Muscle of arm (tissue), 1 donor: ENCODE measurements at regions not wholly inside any gene's neighbourhood (a gene's known extent, or its start where the extent isn't known, plus 50 kb on each side); places are given as distances from the start of the nearest gene placed in this dataset.
A peak's percentile ranks its signal among the peaks of the same experiment; 100 is the strongest.
"Not testable (repeated sequence)": the region's sequence is repeated elsewhere in the genome, so short reads cannot be mapped to it uniquely, and the experiment has no call there.

Experiments used
- DNase-seq: peaks from one replicate; pipeline ENCODE4 v3.0.0-alpha.2; 2013

GRCh38 chr1:96545935-96546656 is 175.5 kb upstream of the PTBP2 start:
- no peak for DNase-seq

GRCh38 chr1:96550061-96550460 is 171.5 kb upstream of the PTBP2 start:
- DNase-seq, result no peak

GRCh38 chr1:96552451-96552850 is 169.1 kb upstream of the PTBP2 start:
- DNase-seq, result no peak

GRCh38 chr1:96553811-96554210 is 167.8 kb upstream of the PTBP2 start:
- no peak for DNase-seq

- DNase-seq, result no peak
Measured at GRCh38 chr1:96554364-96554763, 167.2 kb upstream of the PTBP2 start.

GRCh38 chr1:96557336-96557735 is 164.2 kb upstream of the PTBP2 start:
- DNase-seq, result no peak

DNA sequence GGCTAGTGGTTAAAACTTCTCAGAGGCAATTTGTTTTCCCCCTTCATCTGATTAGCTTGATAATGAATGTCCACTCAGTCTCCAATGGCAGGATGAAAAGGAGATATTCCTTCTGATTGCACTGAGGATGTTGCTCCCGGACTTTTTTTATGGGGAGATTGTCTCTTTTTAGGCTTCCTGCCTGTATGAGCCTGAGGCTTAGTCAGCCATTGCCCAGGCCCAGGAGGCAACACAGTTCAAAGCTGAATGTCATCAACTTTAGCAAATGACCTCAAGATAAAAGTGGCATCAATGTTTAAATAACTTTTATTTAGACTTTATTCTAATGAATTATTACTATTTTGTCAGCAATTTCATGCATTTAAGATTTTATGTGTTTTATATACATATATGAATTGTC is 162.9 kb upstream of the PTBP2 start:
- DNase-seq, result no peak

DNA sequence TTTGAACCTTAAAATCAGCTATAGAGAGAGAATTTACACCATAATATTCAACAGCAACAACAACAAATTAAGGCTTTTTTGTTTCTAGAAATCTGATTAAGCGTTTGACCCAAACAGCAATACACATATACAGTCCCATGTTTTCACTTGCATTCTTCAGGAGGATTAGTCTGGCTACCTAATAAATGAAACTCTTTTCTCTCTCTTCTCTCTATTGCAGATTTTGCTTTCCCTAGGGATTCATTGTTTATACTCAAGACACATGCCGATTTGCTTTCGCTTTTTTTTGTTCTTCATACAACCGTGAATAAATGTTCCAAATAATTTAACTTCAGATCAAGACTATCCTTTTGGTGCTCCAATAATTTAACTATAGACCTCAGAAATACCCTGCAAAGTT is 162.4 kb upstream of the PTBP2 start:
- no peak for DNase-seq

- no peak for DNase-seq
Measured at GRCh38 chr1:96559707-96560596, 161.6 kb upstream of the PTBP2 start.

GRCh38 chr1:96562094-96562493 is 159.5 kb upstream of the PTBP2 start:
- no peak for DNase-seq

- not testable (repeated sequence) for DNase-seq
Measured at GRCh38 chr1:96564401-96564800, 157.2 kb upstream of the PTBP2 start.

DNA sequence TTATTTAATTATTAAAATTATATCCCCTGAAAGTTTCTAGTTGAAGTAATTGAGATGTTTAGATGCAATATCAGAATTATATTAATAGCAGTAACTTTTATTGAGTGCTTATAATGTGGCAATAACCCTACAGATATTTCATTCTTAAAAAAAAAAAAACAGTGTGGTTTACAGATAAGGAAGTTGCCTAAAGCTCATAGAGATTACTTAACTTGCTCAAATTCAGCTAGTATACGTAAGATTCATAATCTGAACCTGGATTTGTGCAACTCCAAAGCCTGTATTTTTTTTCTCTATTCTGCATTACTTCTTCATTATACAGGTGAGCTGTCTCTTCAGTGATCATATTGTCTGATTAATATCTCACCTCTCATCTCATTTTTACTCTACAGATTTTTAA is 156.0 kb upstream of the PTBP2 start:
- no peak for DNase-seq

GRCh38 chr1:96568639-96569038 is 152.9 kb upstream of the PTBP2 start:
- DNase-seq, result no peak

DNA sequence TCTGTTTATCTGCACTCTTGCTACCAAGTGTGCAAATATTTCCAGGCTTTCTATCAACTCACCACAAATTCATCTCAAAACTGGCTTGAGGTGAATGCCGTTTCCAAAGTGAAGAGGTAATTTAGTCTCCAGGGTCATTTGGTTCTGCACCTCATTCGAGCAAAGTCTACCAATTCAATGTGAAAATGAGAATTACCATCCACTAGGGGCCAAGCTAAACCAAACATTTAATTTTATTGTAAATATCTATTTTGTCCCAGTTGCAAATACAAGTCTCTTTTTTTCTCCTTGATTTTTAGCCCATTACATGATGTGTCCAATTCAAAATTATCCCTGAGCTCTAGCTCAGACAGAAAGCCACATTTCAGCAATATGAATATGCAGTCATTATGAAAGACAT is 152.3 kb upstream of the PTBP2 start:
- no peak for DNase-seq

DNA sequence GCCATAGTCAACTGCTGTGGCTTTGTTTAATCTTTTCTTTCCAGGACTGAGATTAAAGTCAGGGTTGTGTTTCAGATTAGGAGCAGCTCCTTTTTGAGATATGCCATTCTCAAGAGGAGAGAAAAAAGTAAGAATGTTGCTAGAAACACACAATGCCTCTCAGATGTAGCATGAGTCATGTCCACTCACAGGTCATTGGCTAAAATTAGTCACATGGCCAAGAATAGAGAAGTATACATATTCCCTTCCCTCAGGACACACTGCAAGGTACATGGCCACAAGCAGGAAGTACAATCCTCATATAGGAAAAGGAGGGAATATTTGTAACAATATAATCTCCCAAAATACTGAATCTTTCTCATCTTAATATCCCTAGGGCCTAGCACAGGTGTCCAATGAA is 141.9 kb upstream of the PTBP2 start:
- DNase-seq, result no peak

- no peak for DNase-seq
Measured at GRCh38 chr1:96580920-96581319, 140.7 kb upstream of the PTBP2 start.

DNA sequence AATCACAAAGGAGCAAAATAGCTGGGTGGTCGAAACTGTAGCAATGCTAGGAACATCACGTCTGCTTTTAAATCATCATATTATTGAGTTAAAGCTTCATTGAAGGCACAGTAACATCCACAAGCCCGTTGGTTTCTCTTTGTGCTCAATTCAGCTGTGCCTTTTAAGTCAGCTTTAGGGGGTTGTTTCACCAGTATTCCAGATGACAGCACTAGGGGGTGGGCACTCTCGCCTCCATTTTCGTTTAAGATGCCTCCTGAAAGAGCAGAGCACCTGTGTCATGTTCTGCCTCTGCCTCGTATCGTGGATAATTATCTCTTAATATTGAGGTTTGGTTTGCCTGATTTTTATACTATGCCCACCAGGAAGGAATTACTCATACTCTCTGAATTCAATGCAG is 139.8 kb upstream of the PTBP2 start:
- no peak for DNase-seq

DNA sequence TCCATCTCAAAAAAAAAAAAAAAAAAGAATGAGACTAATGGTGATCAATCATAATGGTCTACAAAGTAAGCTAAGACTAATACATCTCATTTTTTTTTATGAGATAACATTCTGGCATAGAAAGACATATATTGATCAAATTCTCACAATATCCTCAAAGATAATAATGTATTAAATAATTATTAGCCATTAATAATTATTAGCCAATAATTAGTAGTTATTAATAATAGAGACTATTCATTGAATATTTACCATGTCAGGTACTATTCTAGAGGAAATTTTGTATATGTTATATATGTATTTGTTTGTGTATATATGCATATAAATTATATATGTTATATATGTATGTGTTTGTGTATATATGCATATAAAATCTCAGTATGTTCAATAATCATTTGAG is 137.7 kb upstream of the PTBP2 start:
- DNase-seq, result no peak

- DNase-seq, result no peak
Measured at GRCh38 chr1:96587222-96587621, 134.4 kb upstream of the PTBP2 start.

- peak; percentile 41 for DNase-seq
Measured at GRCh38 chr1:96588416-96588995, 133.1 kb upstream of the PTBP2 start.

DNA sequence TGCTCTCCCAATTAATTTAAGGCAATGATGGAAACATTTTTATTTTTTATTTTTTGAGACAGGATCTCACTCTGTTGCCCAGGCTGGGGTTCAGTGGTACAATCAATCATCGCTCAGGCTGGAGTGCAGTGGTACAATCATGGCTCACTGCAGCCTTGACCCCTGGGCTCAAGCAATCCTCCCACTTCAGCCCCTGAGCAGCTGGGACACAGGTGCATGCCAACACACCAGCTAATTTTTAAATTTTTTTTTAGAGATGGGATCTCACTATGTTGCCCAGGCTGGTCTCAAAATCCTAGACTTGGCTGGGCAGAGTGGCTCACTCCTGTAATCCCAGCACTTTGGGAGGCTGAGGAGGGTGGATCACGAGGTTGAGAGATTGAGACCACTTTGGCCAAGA is 126.1 kb upstream of the PTBP2 start:
- DNase-seq, result not testable (repeated sequence)

DNA sequence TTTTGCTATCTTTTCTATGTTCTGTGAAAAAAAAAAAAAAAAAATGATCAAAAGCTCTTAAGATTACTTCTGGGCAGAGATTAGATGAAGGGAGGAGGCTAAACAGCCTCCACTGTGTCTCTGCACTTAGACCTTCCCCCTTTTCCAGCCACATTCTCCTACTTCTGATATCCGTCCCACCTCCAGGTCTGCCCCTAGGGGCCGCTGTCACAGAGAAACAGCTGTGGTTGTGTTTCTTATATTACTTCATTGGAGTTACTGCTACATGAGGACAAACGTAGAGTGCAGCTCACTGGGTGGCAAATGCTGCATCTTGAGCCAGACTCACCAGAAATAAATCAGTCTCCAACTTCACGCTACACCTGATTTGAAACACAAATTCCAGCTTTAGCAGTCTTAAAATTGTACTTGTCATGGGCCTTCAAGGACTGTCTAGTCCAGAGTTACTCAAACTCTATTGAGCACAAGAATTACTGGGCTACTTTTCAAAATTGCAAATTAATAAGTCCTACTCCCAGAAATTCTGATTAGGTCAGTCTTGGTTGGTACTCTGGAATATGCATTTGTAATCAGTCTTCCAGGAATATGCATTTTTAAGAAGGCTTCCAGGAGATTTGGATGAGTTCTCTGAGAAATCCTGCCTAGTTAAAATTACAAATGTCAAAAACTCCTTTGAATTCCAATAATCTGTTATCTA is 125.2 kb upstream of the PTBP2 start:
- DNase-seq, result peak; percentile 30
